ENCODE measurements at regions not wholly inside any gene's neighbourhood (a gene's known extent, or its start where the extent isn't known, plus 50 kb on each side); places are given as distances from the start of the nearest gene placed in this dataset.

- TF ChIP-seq POLR2AphosphoS5 (IDR thresholded peaks at IDR 0.05; ENCODE audit: low read depth, low read length), result no peak
- no peak for TF ChIP-seq MAX (IDR thresholded peaks at IDR 0.05; ENCODE audit: low read depth)
- TF ChIP-seq NFIC (IDR thresholded peaks at IDR 0.05; ENCODE audit: borderline replicate concordance), result no peak
- no peak for TF ChIP-seq SMC3 (IDR thresholded peaks at IDR 0.05; ENCODE audit: low read depth, low read length)
- no peak for TF ChIP-seq EP300 (IDR thresholded peaks at IDR 0.05; ENCODE audit: borderline replicate concordance in 1 of 2, low read depth in 1 of 2, low read length in 1 of 2)
- no peak for TF ChIP-seq MXI1 (IDR thresholded peaks at IDR 0.05; ENCODE audit: low read depth, low read length)
- no peak for TF ChIP-seq CTCF (IDR thresholded peaks at IDR 0.05)
- no peak for TF ChIP-seq GABPA (IDR thresholded peaks at IDR 0.05; ENCODE audit: low read depth)
- no peak for TF ChIP-seq JUND (IDR thresholded peaks at IDR 0.05)
- TF ChIP-seq PBX3 (IDR thresholded peaks at IDR 0.05), result no peak
- TF ChIP-seq USF2 (IDR thresholded peaks at IDR 0.05; ENCODE audit: borderline replicate concordance, low read depth, low read length), result no peak
- no peak for TF ChIP-seq GATA2 (CRISPR knock-in tag; IDR thresholded peaks at IDR 0.05)
- no peak for TF ChIP-seq YY1 (IDR thresholded peaks at IDR 0.05; ENCODE audit: low read depth)
- no peak for TF ChIP-seq ELF1 (IDR thresholded peaks at IDR 0.05)
Measured at GRCh38 chr11:121692236-121692635, 239.5 kb upstream of the SORL1-AS1 start.
